AG09309 (cell line): ENCODE measurements at regions not wholly inside any gene's neighbourhood (a gene's known extent, or its start where the extent isn't known, plus 50 kb on each side); places are given as distances from the start of the nearest gene placed in this dataset.
A peak's percentile ranks its signal among the peaks of the same experiment; 100 is the strongest.
"Not testable (repeated sequence)": the region's sequence is repeated elsewhere in the genome, so short reads cannot be mapped to it uniquely, and the experiment has no call there.

ENCODE experiments used
- DNase-seq: peaks from one replicate; pipeline ENCODE4 v3.0.0-alpha.2; 2010; ENCODE audit warnings: low read depth
- H3K4me3 ChIP-seq: 2 replicates; pipeline ENCODE4 v1.5.1; 2011; ENCODE audit warnings: mild to moderate bottlenecking, low read depth, low read length, moderate library complexity; ENCODE audit not compliant: control insufficient read depth
- TF ChIP-seq, protein P1 (sequence below): IDR thresholded peaks from 2 replicates; pipeline ENCODE4 v1.5.1; 2011; ENCODE audit warnings: mild to moderate bottlenecking, low read depth, low read length, inconsistent platforms; ENCODE audit not compliant: insufficient read depth, control insufficient read depth; ENCODE audit errors: missing control alignments

DNA sequence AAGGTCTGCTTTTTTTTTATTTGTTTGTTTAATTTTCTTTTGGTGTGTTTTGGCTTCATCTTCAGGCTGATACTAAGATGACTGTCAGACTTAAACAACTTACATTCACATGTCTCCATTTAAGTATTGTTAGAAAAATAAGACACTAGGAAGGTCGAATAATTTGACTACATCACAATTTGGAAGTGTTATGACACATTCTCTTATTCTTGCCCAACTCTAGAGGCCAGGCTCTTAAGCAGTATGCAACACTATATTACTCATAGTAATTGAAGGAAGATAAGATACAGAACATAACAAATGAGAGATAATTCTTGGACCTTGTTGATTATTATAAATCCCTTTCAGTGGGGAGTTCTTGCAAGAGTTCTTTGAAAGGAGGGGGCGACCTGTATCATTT lies 295.3 kb upstream of the COL3A1 start:
- peak; percentile 60 for DNase-seq
- no peak overlapping the region for H3K4me3 ChIP-seq
- TF ChIP-seq, protein P1, sequence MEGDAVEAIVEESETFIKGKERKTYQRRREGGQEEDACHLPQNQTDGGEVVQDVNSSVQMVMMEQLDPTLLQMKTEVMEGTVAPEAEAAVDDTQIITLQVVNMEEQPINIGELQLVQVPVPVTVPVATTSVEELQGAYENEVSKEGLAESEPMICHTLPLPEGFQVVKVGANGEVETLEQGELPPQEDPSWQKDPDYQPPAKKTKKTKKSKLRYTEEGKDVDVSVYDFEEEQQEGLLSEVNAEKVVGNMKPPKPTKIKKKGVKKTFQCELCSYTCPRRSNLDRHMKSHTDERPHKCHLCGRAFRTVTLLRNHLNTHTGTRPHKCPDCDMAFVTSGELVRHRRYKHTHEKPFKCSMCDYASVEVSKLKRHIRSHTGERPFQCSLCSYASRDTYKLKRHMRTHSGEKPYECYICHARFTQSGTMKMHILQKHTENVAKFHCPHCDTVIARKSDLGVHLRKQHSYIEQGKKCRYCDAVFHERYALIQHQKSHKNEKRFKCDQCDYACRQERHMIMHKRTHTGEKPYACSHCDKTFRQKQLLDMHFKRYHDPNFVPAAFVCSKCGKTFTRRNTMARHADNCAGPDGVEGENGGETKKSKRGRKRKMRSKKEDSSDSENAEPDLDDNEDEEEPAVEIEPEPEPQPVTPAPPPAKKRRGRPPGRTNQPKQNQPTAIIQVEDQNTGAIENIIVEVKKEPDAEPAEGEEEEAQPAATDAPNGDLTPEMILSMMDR, result no peak

DNA sequence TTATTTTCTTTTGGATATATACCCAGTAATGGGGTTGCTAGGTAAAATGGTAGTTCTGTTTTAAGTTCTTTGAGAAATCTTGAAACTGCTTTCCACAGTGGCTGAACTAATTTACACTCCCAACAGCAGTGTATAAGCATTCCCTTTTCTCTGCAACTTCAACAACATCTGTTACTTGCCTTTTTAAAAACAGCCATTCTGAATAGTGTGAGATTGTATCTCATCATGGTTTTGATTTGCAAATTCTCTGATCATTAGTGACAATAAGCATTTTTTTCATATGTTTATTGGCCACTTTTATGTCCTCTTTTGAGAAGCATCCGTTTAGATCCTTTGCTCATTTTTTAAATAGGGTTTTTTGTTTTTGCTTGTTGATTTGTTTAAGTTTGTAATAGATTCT lies 291.3 kb upstream of the COL3A1 start:
- TF ChIP-seq, protein P1, result no peak
- DNase-seq, result no peak
- no peak overlapping the region for H3K4me3 ChIP-seq

DNA sequence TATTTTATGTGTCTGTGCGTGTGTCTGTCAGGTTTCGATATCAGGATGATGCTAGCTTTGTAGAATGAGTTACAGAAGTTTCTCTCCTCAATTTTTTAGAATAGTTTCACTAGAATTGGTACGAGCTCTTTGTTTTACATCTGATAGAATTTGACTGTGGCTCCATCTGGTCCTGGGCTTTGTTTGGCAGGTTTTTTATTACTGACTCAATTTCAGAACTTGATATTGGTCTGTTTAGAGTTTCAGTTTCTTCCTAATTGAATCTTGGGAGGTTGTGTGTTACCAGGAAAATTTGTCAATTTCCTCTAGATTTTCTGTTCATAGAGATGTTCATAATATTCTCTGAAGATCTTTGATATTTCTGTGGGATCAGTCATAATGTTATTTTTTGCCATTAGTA lies 289.4 kb upstream of the COL3A1 start:
- H3K4me3 ChIP-seq, result no peak overlapping the region
- no peak for DNase-seq
- TF ChIP-seq, protein P1, result no peak

DNA sequence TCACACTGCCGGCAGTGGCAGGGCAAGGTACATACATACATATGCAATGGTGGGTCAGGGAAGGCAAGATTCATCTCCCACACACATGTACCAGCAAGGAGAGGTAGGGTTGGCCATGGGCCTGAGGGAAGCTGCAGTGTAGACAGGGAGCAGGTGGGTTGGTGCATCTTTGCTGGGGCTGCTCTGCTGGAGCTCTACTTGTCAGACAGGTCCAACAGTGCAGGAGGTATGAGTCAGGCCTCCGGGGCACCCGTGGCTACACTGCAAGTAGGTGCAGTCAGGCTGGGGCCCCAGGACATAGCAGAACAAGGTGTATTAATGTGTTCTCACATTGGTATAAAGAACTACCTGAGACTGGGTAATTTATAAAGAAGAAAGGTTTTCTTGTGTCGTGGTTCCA lies 281.1 kb upstream of the COL3A1 start:
- TF ChIP-seq, protein P1, result no peak
- DNase-seq, result no peak
- no peak overlapping the region for H3K4me3 ChIP-seq

DNA sequence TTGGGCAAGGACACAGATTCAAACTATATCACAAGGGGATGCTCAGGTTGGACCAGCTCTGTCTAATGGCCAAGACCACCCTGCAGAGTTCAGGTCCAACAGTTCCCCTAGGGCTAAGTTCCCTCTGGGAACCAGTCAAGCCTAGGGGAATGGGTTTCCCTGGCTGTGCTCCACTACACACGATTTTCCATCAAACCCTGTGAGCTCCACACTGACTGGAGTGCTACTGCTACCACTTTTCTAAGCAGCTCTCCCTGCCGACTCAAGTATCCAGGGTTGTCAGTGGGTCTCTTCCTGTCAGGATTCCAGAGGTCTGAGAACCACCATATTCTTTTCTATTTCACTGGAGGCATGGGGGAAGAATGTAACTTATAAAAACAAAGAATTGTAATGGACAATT lies 280.4 kb upstream of the COL3A1 start:
- TF ChIP-seq, protein P1, result no peak
- DNase-seq, result no peak
- no peak overlapping the region for H3K4me3 ChIP-seq

DNA sequence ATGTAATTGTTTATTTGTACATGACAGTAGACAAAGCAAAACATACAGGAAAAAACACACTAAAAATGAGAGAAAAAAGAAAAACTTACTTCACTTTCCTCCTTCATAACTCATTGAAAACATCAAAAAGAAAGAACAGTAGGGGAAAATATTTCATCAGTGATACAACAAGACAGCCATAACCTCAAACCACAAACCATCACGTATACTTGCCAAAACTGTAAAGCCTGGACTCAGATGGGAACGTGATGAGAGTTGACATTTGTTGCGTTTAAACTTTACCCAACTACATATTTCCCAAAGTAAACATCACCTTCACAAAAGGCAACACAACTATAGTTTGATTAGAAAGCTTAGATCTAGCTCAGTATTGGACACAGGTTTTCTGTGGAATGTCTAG lies 278.2 kb upstream of the COL3A1 start:
- no peak overlapping the region for H3K4me3 ChIP-seq
- TF ChIP-seq, protein P1, result no peak
- DNase-seq, result peak; percentile 48

DNA sequence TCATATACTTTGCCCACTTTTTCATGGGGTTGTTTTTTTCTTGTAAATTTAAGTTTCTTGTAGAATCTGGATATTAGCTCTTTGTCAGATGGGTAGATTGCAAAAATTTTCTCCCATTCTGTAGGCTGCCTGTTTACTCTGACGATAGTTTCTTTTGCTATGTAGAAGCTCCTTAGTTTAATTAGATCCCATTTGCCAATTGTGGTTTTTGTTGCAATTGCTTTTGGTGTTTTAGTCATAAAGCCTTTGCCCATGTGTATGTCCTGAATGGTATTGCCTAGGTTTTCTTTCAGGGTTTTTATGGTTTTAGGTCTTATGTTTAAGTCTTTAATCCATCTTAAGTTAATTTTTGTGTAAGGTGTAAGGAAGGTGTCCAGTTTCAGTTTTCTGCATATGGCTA lies 276.0 kb upstream of the COL3A1 start:
- not testable (repeated sequence) for DNase-seq, H3K4me3 ChIP-seq
